ENCODE measurements at regions not wholly inside any gene's neighbourhood (a gene's known extent, or its start where the extent isn't known, plus 50 kb on each side); places are given as distances from the start of the nearest gene placed in this dataset.

DNA sequence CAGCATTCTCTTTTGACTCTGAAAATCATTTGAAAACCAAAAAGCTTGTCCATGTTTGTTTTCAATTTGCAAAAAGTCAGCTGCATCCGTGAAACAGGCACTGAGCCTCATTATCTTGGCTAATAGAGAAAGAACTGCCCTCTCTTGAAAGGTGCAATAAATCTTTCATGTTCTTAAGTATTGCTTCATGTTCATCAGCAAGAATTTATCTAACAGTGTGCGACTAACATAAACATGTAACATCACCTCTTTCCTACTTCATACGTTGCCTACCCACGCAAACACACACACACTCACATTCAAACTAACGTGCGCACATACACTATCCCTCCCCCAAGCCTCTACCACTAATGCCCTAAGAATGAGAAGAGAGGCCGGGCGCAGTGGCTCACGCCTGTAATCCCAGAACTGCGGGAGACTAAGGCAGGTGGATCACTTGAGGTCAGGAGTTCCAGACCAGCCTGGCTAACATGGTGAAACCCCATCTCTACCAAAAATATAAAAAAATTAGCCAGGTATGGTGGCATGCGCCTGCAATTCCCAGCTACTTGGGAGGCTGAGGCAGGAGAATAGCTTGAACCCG lies 629.7 kb upstream of the ZNF608 start:
- Histone ChIP-seq H3K9ac (ENCODE audit: low read length) (no peak overlapping the region), H3K27me3 (ENCODE audit: control insufficient read depth in 1 of 2, insufficient read depth in 2 of 2, low read length in 2 of 2) (no peaks in the 10 kb centered on the region), H3K27ac (ENCODE audit: low read depth, low read length) (no peak overlapping the region), H3K36me3 (ENCODE audit: insufficient read depth, low read length) (no peaks in the 10 kb centered on the region), H3K4me1 (ENCODE audit: insufficient read depth, low read length) (no peaks in the 10 kb centered on the region), H3K9me3 (ENCODE audit: low read length) (no peaks in the 10 kb centered on the region), H3K4me3 (ENCODE audit: low read depth in 1 of 2, low read length in 2 of 2) (no peak overlapping the region)

DNA sequence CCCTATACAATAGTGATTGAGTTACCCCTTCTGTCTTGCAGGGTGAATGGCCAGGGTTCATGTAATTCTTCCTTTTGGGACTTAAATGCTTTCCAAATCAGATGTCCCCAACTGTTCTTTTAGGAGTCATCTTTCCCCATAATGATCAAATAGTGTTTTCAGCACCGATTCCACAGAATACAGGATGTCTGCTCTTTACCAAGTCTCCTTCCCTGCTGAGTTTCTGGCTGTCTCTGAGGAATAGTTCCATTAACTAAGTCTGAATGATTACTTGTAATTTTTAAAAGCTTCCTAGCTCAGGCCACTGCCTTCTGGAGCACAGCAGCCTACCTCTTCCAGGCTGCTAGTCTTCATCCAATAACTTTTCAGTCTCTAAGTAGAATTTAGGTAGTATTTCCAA lies 630.7 kb upstream of the ZNF608 start:
- H3K9me3 ChIP-seq (ENCODE audit: low read length) = no peaks in the 10 kb centered on the region
- no peaks in the 10 kb centered on the region for H3K27me3 ChIP-seq (ENCODE audit: control insufficient read depth in 1 of 2, insufficient read depth in 2 of 2, low read length in 2 of 2)
- no peak overlapping the region for H3K4me3 ChIP-seq (ENCODE audit: low read depth in 1 of 2, low read length in 2 of 2)
- H3K36me3 ChIP-seq (ENCODE audit: insufficient read depth, low read length) = no peaks in the 10 kb centered on the region
- H3K9ac ChIP-seq (ENCODE audit: low read length) = no peak overlapping the region
- H3K27ac ChIP-seq (ENCODE audit: low read depth, low read length) = no peak overlapping the region
- H3K4me1 ChIP-seq (ENCODE audit: insufficient read depth, low read length) = no peaks in the 10 kb centered on the region

GRCh38 chr5:125381290-125381689 lies 634.9 kb upstream of the ZNF608 start:
- Histone ChIP-seq H3K27ac (ENCODE audit: low read depth, low read length) (no peak overlapping the region), H3K9ac (ENCODE audit: low read length) (no peak overlapping the region), H3K27me3 (ENCODE audit: control insufficient read depth in 1 of 2, insufficient read depth in 2 of 2, low read length in 2 of 2) (no peaks in the 10 kb centered on the region), H3K36me3 (ENCODE audit: insufficient read depth, low read length) (no peaks in the 10 kb centered on the region), H3K4me3 (ENCODE audit: low read depth in 1 of 2, low read length in 2 of 2) (no peak overlapping the region), H3K9me3 (ENCODE audit: low read length) (no peaks in the 10 kb centered on the region), H3K4me1 (ENCODE audit: insufficient read depth, low read length) (no peaks in the 10 kb centered on the region)

- H3K9me3 ChIP-seq (ENCODE audit: low read length) = no peaks in the 10 kb centered on the region
- H3K9ac ChIP-seq (ENCODE audit: low read length) = no peak overlapping the region
- no peak overlapping the region for H3K27ac ChIP-seq (ENCODE audit: low read depth, low read length)
- H3K4me1 ChIP-seq (ENCODE audit: insufficient read depth, low read length) = no peaks in the 10 kb centered on the region
- no peaks in the 10 kb centered on the region for H3K27me3 ChIP-seq (ENCODE audit: control insufficient read depth in 1 of 2, insufficient read depth in 2 of 2, low read length in 2 of 2)
- no peak overlapping the region for H3K4me3 ChIP-seq (ENCODE audit: low read depth in 1 of 2, low read length in 2 of 2)
- H3K36me3 ChIP-seq (ENCODE audit: insufficient read depth, low read length) = no peaks in the 10 kb centered on the region
These were observed 637.6 kb upstream of the ZNF608 start for GRCh38 chr5:125384071-125384470.

- Histone ChIP-seq H3K9ac (ENCODE audit: low read length) (no peak overlapping the region), H3K4me3 (ENCODE audit: low read depth in 1 of 2, low read length in 2 of 2) (no peak overlapping the region), H3K36me3 (ENCODE audit: insufficient read depth, low read length) (no peaks in the 10 kb centered on the region), H3K27me3 (ENCODE audit: control insufficient read depth in 1 of 2, insufficient read depth in 2 of 2, low read length in 2 of 2) (no peaks in the 10 kb centered on the region), H3K4me1 (ENCODE audit: insufficient read depth, low read length) (no peaks in the 10 kb centered on the region), H3K27ac (ENCODE audit: low read depth, low read length) (no peak overlapping the region), H3K9me3 (ENCODE audit: low read length) (no peaks in the 10 kb centered on the region)
These were observed 643.9 kb upstream of the ZNF608 start for GRCh38 chr5:125390326-125390725.

- Histone ChIP-seq H3K27ac (ENCODE audit: low read depth, low read length) (no peak overlapping the region), H3K9ac (ENCODE audit: low read length) (no peak overlapping the region), H3K4me1 (ENCODE audit: insufficient read depth, low read length) (no peaks in the 10 kb centered on the region), H3K4me3 (ENCODE audit: low read depth in 1 of 2, low read length in 2 of 2) (no peak overlapping the region), H3K36me3 (ENCODE audit: insufficient read depth, low read length) (no peaks in the 10 kb centered on the region), H3K27me3 (ENCODE audit: control insufficient read depth in 1 of 2, insufficient read depth in 2 of 2, low read length in 2 of 2) (no peaks in the 10 kb centered on the region), H3K9me3 (ENCODE audit: low read length) (no peaks in the 10 kb centered on the region)
These were observed 646.9 kb upstream of the ZNF608 start for GRCh38 chr5:125393221-125393815.

- H3K36me3 ChIP-seq (ENCODE audit: insufficient read depth, low read length) = no peaks in the 10 kb centered on the region
- H3K27me3 ChIP-seq (ENCODE audit: control insufficient read depth in 1 of 2, insufficient read depth in 2 of 2, low read length in 2 of 2) = no peaks in the 10 kb centered on the region
- no peaks in the 10 kb centered on the region for H3K4me1 ChIP-seq (ENCODE audit: insufficient read depth, low read length)
- H3K9me3 ChIP-seq (ENCODE audit: low read length) = no peaks in the 10 kb centered on the region
- H3K27ac ChIP-seq (ENCODE audit: low read depth, low read length) = no peak overlapping the region
- H3K4me3 ChIP-seq (ENCODE audit: low read depth in 1 of 2, low read length in 2 of 2) = no peak overlapping the region
- H3K9ac ChIP-seq (ENCODE audit: low read length) = no peak overlapping the region
These were observed 648.3 kb upstream of the ZNF608 start for GRCh38 chr5:125394661-125395280.

- no peak overlapping the region for H3K9ac ChIP-seq (ENCODE audit: low read length)
- H3K36me3 ChIP-seq (ENCODE audit: insufficient read depth, low read length) = no peaks in the 10 kb centered on the region
- H3K4me3 ChIP-seq (ENCODE audit: low read depth in 1 of 2, low read length in 2 of 2) = no peak overlapping the region
- H3K9me3 ChIP-seq (ENCODE audit: low read length) = no peaks in the 10 kb centered on the region
- no peaks in the 10 kb centered on the region for H3K27me3 ChIP-seq (ENCODE audit: control insufficient read depth in 1 of 2, insufficient read depth in 2 of 2, low read length in 2 of 2)
- no peak overlapping the region for H3K27ac ChIP-seq (ENCODE audit: low read depth, low read length)
- H3K4me1 ChIP-seq (ENCODE audit: insufficient read depth, low read length) = no peaks in the 10 kb centered on the region
These were observed 650.0 kb upstream of the ZNF608 start for GRCh38 chr5:125396462-125396861.

- no peaks in the 10 kb centered on the region for H3K27me3 ChIP-seq (ENCODE audit: control insufficient read depth in 1 of 2, insufficient read depth in 2 of 2, low read length in 2 of 2)
- H3K9ac ChIP-seq (ENCODE audit: low read length) = no peak overlapping the region
- no peak overlapping the region for H3K4me3 ChIP-seq (ENCODE audit: low read depth in 1 of 2, low read length in 2 of 2)
- no peaks in the 10 kb centered on the region for H3K36me3 ChIP-seq (ENCODE audit: insufficient read depth, low read length)
- H3K9me3 ChIP-seq (ENCODE audit: low read length) = no peaks in the 10 kb centered on the region
- peaks cover 4% of the 10 kb centered on the region for H3K4me1 ChIP-seq (ENCODE audit: insufficient read depth, low read length)
- H3K27ac ChIP-seq (ENCODE audit: low read depth, low read length) = no peak overlapping the region
These were observed 652.0 kb upstream of the ZNF608 start for GRCh38 chr5:125398466-125398865.

GRCh38 chr5:125399885-125400284 lies 653.4 kb upstream of the ZNF608 start:
- no peaks in the 10 kb centered on the region for H3K9me3 ChIP-seq (ENCODE audit: low read length)
- no peaks in the 10 kb centered on the region for H3K27me3 ChIP-seq (ENCODE audit: control insufficient read depth in 1 of 2, insufficient read depth in 2 of 2, low read length in 2 of 2)
- peaks cover 4% of the 10 kb centered on the region for H3K4me1 ChIP-seq (ENCODE audit: insufficient read depth, low read length)
- no peak overlapping the region for H3K27ac ChIP-seq (ENCODE audit: low read depth, low read length)
- no peak overlapping the region for H3K9ac ChIP-seq (ENCODE audit: low read length)
- H3K4me3 ChIP-seq (ENCODE audit: low read depth in 1 of 2, low read length in 2 of 2) = no peak overlapping the region
- no peaks in the 10 kb centered on the region for H3K36me3 ChIP-seq (ENCODE audit: insufficient read depth, low read length)

- H3K9me3 ChIP-seq (ENCODE audit: low read length) = no peaks in the 10 kb centered on the region
- H3K4me3 ChIP-seq (ENCODE audit: low read depth in 1 of 2, low read length in 2 of 2) = no peak overlapping the region
- H3K36me3 ChIP-seq (ENCODE audit: insufficient read depth, low read length) = no peaks in the 10 kb centered on the region
- H3K4me1 ChIP-seq (ENCODE audit: insufficient read depth, low read length) = peaks cover 4% of the 10 kb centered on the region
- H3K9ac ChIP-seq (ENCODE audit: low read length) = no peak overlapping the region
- no peak overlapping the region for H3K27ac ChIP-seq (ENCODE audit: low read depth, low read length)
- no peaks in the 10 kb centered on the region for H3K27me3 ChIP-seq (ENCODE audit: control insufficient read depth in 1 of 2, insufficient read depth in 2 of 2, low read length in 2 of 2)
These were observed 655.5 kb upstream of the ZNF608 start for GRCh38 chr5:125401724-125402622.

All from muscle layer of colon (tissue), 2 donors.